Activated CD8-positive, alpha-beta T cell treated with anti-CD3 and anti-CD28 coated beads, Interleukin-2, amount 10 ng/mL, durations not matched to agents 7 days and 5 days (primary cell): ENCODE measurements at regions not wholly inside any gene's neighbourhood (a gene's known extent, or its start where the extent isn't known, plus 50 kb on each side); places are given as distances from the start of the nearest gene placed in this dataset.

Experiments used
- ATAC-seq: fragments of 150-1000 bp; cut with Tn5 transposase; one replicate; pipeline ENCODE4 v1.10.0; 2021; ENCODE audit warnings: moderate library complexity
- CTCF ChIA-PET: fragments of 350-600 bp; sonication (Branson Sonifier 250); formaldehyde crosslinking; loops from one replicate; lab custom pipeline; 2021; ENCODE audit warnings: antibody characterized with exemption; lab: Charles Lee
- POLR2A ChIA-PET: fragments of 350-600 bp; sonication (Branson Sonifier 250); formaldehyde crosslinking; loops from one replicate; lab custom pipeline; 2021; ENCODE audit warnings: antibody characterized with exemption; lab: Charles Lee
- DNase-seq: peaks from one replicate; pipeline ENCODE4 v3.0.0-alpha.2; 2020
- H3K27ac Mint-ChIP-seq: one replicate; pipeline ENCODE4 v1.8.0; 2021; ENCODE audit warnings: mild to moderate bottlenecking, mixed read lengths
- H3K27me3 Mint-ChIP-seq: one replicate; pipeline ENCODE4 v1.8.0; 2021; ENCODE audit warnings: low read depth, mixed read lengths
- H3K36me3 Mint-ChIP-seq: one replicate; pipeline ENCODE4 v1.8.0; 2021; ENCODE audit warnings: low read depth, mixed read lengths
- H3K4me1 Mint-ChIP-seq: one replicate; pipeline ENCODE4 v1.8.0; 2021; ENCODE audit warnings: low read depth, mixed read lengths
- H3K4me3 Mint-ChIP-seq: one replicate; pipeline ENCODE4 v1.8.0; 2021; ENCODE audit warnings: mild to moderate bottlenecking, mixed read lengths
- H3K9me3 Mint-ChIP-seq: one replicate; pipeline ENCODE4 v1.8.0; 2022; ENCODE audit warnings: mixed read lengths; ENCODE audit not compliant: insufficient read depth

DNA sequence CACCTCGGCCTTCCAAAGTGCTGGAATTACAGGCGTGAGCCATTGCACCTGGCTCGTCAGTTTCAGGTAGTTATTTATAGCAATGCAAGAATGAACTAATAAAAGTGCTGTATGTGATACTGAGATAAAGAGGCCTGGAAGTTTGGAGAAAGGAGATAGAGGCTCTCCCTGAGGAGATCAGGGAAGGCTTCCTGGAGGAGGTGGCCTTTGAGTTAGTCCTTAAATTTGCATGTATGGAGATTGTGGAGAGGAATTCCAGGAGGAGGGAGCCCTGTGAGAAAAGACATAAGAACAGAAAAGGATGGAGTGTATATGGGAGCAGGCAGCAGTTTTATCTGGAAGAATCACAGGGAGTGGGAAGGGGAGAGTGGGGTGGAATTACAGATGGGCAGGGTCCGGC is 276.6 kb upstream of the EEF2KMT start:
- ATAC-seq: no peak
- Mint-ChIP-seq H3K4me3 (no peak overlapping the region), H3K27ac (no peak overlapping the region), H3K4me1 (no peaks in the 10 kb centered on the region), H3K27me3 (no peaks in the 10 kb centered on the region), H3K9me3 (no peaks in the 10 kb centered on the region), H3K36me3 (no peaks in the 10 kb centered on the region)
- POLR2A ChIA-PET: no interaction called here
- no peak for DNase-seq
- CTCF ChIA-PET: no interaction called here

DNA sequence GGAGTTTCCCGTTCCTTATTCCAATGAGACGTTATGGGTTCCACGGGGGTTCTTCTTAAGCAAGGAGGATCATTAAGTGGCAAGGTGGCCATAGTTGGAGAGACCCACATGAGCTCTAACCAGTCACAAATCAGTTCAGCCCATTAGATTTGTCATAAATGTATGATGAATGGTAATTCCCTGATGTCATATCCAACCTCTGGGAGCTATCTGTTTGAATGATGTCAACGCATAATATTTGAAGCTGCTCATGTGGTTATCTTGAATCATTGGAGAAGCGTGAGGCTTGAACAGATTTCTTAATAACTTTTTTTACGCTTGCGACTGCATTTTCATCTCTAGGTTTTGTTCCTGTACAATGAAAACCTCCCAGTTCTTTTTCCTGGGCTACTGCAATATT is 270.4 kb upstream of the EEF2KMT start:
- ATAC-seq: no peak
- no peak overlapping the region for H3K27ac Mint-ChIP-seq
- no peaks in the 10 kb centered on the region for H3K27me3 Mint-ChIP-seq
- no peak for DNase-seq
- no peaks in the 10 kb centered on the region for H3K9me3 Mint-ChIP-seq
- POLR2A ChIA-PET: no interaction called here
- CTCF ChIA-PET: no interaction called here
- H3K4me3 Mint-ChIP-seq: no peak overlapping the region
- no peaks in the 10 kb centered on the region for H3K36me3 Mint-ChIP-seq
- no peaks in the 10 kb centered on the region for H3K4me1 Mint-ChIP-seq

DNA sequence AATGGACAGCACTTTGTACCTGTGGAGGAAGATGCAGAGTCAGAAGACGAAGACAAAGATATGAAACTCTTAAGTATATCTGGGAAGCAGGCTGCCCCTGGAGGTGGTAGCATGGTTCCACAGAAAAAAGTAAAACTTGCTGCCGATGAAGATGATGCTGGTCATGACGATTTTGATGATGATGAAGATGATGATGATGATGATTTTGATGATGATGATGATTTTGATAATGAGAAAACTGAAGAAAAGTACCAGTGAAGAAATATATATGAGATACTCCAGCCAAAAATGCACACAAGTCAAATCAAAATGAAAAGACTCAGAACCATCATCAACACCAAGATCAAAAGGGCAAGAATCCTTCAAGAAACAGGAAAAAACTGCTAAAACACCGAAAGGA is 268.5 kb upstream of the EEF2KMT start:
- H3K27ac Mint-ChIP-seq: no peak overlapping the region
- ChIA-PET POLR2A (no interaction called here), CTCF (no interaction called here)
- H3K27me3 Mint-ChIP-seq: no peaks in the 10 kb centered on the region
- no peaks in the 10 kb centered on the region for H3K4me1 Mint-ChIP-seq
- H3K36me3 Mint-ChIP-seq: no peaks in the 10 kb centered on the region
- H3K4me3 Mint-ChIP-seq: no peak overlapping the region
- no peaks in the 10 kb centered on the region for H3K9me3 Mint-ChIP-seq
- no peak for DNase-seq
- ATAC-seq: no peak

DNA sequence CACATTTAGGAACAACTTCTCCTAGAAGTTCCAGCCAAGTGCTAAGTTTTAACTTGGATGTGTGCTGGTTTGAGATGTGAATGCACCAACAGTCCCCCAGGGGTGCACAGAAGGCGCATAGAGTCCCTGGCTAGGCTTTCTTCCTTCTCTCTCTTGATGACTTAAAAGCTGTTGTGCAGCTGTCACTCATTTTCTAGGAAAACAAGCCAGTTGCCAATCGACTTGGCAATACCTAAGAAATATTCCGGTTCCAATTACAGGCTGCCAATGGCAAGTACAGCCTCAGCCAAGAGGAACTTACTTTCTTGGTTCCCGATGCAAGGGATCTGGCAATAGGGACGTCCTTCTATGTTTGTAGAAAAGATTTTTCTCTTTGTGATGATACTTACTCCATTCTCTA is 266.6 kb upstream of the EEF2KMT start:
- ChIA-PET POLR2A (no interaction called here), CTCF (no interaction called here)
- no peaks in the 10 kb centered on the region for H3K9me3 Mint-ChIP-seq
- H3K27ac Mint-ChIP-seq: no peak overlapping the region
- H3K36me3 Mint-ChIP-seq: no peaks in the 10 kb centered on the region
- no peaks in the 10 kb centered on the region for H3K27me3 Mint-ChIP-seq
- no peak for DNase-seq
- H3K4me1 Mint-ChIP-seq: no peaks in the 10 kb centered on the region
- no peak for ATAC-seq
- H3K4me3 Mint-ChIP-seq: no peak overlapping the region

DNA sequence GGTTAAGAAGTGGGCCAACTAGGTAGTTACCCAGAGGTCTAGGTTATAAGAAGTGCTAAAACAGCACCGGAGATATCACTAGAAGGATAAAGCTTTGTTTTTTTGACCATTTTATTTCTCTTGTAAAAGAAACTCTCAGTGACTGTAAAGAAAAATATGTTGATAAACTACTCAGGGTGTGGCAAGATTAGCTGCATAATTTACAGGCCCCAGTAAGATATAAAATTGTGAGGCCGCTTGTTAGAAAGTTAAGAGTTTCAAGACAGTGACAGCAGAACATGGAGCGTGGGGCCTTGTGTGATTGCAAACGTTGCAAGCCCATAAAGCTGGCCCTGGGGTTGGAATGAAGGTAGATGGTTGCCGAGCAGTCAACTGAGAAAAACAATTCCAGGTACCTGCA is 263.7 kb upstream of the EEF2KMT start:
- Mint-ChIP-seq H3K27ac (no peak overlapping the region), H3K36me3 (no peaks in the 10 kb centered on the region), H3K27me3 (no peaks in the 10 kb centered on the region), H3K9me3 (no peaks in the 10 kb centered on the region), H3K4me3 (no peak overlapping the region), H3K4me1 (no peaks in the 10 kb centered on the region)
- POLR2A ChIA-PET: no interaction called here
- CTCF ChIA-PET: no interaction called here
- DNase-seq (no peak), ATAC-seq (no peak)

DNA sequence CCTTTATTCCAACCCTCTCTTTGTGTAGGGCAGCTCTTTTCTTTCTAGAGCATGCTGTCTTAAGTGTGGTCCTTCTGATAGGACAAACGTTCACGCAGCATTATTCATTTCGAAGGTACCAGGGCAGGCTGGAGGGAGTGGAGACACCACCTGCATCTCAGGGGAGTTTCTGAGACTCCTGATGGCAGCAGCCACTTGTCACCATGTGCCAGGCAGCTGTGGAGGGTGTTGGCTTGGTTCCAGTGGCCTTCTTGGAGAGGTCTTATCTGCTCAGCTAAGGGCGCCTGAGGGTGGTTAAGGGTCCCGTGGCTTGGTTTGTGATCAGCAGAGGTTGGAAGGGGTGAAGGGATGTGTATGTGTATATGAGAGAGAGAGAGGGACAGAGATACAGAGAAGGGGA is 257.1 kb upstream of the EEF2KMT start:
- no peaks in the 10 kb centered on the region for H3K27me3 Mint-ChIP-seq
- ATAC-seq: no peak

DNA sequence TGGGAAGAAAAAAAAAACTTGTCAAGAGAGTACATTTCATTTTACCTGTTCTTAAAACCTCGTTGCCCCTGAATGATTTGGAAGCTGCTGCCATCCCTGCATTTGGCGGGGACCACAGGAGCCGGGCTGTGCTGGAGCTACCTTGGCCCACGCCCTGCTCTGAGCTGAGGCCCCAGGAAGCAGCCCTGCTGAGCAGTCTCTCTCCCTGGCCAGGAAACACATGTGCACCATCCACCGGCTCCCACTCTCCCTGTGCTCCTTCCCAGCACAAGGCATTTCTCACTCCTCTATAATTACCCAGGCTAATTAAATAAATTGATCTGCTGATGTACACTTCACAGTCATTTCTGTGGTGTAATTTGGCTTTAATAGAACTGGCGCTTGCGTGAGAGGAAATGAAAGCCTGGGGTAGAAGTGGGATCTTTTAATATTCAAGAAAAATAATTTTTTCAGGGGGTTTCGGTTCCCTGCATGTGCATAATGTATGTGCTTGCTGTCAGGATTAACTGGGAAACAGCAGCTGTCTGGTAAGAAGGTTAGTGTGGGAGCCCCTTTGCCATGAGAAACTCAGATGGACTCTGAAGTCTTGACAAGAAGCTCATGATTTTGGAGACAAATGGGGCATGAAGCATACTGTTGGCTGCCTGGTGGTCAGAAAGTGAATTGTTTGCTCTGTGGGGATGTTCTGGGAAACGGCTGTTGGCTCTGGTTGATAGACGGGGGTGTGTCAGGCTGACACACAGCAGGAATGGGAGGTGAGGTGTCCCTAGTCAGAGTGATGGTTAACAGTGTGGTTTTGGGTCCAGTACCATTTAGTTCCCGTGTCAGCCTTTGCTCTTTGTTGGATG is 252.3 kb upstream of the EEF2KMT start:
- H3K36me3 Mint-ChIP-seq: no peaks in the 10 kb centered on the region
- ATAC-seq (no peak), DNase-seq (no peak)
- H3K4me3 Mint-ChIP-seq: no peak overlapping the region
- ChIA-PET POLR2A (interaction anchor here (0.6 kb wide), 1 partner anchor 655 kb away, joined by 3 read pairs; no protein-coding TSS in a partner anchor), CTCF (no interaction called here)
- no peaks in the 10 kb centered on the region for H3K9me3 Mint-ChIP-seq
- H3K27me3 Mint-ChIP-seq: no peaks in the 10 kb centered on the region
- H3K27ac Mint-ChIP-seq: no peak overlapping the region
- no peaks in the 10 kb centered on the region for H3K4me1 Mint-ChIP-seq

More for the DNA sequence above, 257.1 kb upstream of the EEF2KMT start:
- Mint-ChIP-seq H3K4me3 (no peak overlapping the region), H3K9me3 (no peaks in the 10 kb centered on the region), H3K36me3 (no peaks in the 10 kb centered on the region), H3K27ac (no peak overlapping the region), H3K4me1 (no peaks in the 10 kb centered on the region)
- no peak for DNase-seq
- ChIA-PET POLR2A (no interaction called here), CTCF (no interaction called here)

DNA sequence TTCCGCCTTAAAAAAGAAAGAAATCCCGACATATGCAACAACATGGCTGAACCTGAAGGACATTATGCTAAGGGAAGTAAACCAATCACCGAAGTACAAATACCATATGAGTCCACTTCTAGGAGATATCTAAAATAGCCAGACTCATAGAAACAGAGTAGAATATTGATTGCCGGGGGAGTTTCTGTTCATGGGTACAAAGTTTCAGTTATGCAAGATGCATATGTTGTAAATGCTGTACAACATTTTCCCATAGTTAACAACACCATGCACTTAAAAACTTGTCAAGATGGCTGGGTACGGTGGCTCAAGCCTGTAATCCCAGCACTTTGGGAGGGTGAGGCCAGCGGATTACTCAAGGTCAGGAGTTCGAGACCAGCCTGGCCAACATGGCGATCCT is 251.5 kb upstream of the EEF2KMT start:
- Mint-ChIP-seq H3K9me3 (no peaks in the 10 kb centered on the region), H3K4me3 (no peak overlapping the region), H3K27ac (no peak overlapping the region), H3K36me3 (no peaks in the 10 kb centered on the region), H3K27me3 (no peaks in the 10 kb centered on the region), H3K4me1 (no peaks in the 10 kb centered on the region)
- ATAC-seq (no peak), DNase-seq (no peak)
- POLR2A ChIA-PET: no interaction called here
- CTCF ChIA-PET: no interaction called here

DNA sequence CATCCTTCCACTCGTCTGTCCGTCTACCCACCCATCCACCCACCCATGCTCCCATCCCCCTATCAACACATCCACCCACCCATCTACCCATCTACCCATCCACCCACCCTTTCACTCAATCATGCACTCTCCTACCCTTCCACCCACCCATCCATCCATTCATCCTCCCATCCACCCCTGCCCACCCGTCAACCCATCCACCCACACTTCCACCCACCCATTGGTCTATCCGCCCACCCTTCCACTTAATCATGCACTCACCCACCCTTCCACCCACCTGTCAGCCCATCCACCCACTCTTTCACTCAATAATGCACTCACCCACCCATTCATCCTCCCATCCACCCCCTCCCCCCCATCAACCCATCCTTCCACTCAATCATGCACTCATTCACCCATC is 250.0 kb upstream of the EEF2KMT start:
- H3K27ac Mint-ChIP-seq: no peak overlapping the region
- DNase-seq: no peak
- ATAC-seq: no peak
- CTCF ChIA-PET: no interaction called here
- POLR2A ChIA-PET: no interaction called here
- no peaks in the 10 kb centered on the region for H3K27me3 Mint-ChIP-seq
- no peaks in the 10 kb centered on the region for H3K4me1 Mint-ChIP-seq
- no peaks in the 10 kb centered on the region for H3K9me3 Mint-ChIP-seq
- no peaks in the 10 kb centered on the region for H3K36me3 Mint-ChIP-seq
- no peak overlapping the region for H3K4me3 Mint-ChIP-seq

DNA sequence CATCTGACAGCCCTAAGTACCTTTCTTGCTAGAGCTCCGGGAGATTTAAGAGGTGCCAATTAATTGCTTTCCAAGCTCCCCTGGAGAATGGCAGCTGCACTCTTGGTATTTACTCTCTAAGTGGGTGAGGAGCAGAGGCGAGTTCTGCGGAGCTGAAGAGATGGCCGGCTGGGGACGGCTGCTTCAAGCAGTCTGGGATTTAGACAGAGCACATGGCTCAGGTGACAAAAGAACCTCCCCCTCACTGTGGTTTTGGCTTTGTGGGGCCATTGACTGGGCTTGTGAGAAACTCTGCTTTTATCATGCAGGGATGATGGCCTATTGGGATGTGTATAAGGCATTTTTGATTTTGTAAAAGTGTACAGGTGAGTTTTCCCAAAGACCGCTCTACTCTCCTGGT is 239.3 kb upstream of the EEF2KMT start:
- no peak for DNase-seq
- H3K4me1 Mint-ChIP-seq: no peaks in the 10 kb centered on the region
- no peak overlapping the region for H3K4me3 Mint-ChIP-seq
- no peaks in the 10 kb centered on the region for H3K36me3 Mint-ChIP-seq
- CTCF ChIA-PET: no interaction called here
- no peaks in the 10 kb centered on the region for H3K27me3 Mint-ChIP-seq
- ATAC-seq: no peak
- H3K27ac Mint-ChIP-seq: no peak overlapping the region
- H3K9me3 Mint-ChIP-seq: no peaks in the 10 kb centered on the region
- POLR2A ChIA-PET: no interaction called here

DNA sequence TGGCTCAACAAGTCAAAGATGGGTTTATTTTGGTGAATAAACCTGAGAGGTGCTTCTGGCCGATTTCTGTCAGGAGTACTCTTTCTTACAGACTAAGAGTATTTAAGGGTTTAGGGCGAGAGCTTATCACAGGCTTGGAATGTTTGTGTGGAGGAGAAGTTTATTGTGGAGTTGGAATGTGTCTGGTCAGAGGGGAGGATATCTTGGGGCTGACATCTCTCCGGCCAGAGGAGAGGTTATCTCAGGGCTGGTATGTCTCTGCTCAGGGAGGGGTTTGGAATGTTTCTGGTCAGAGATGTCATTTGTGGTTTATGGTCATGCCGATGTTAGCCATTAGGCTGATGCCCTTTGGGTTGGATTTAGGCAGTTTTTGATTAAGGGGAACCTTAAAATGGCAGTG is 236.4 kb upstream of the EEF2KMT start:
- no peaks in the 10 kb centered on the region for H3K36me3 Mint-ChIP-seq
- no peak overlapping the region for H3K4me3 Mint-ChIP-seq
- no peak overlapping the region for H3K27ac Mint-ChIP-seq
- H3K9me3 Mint-ChIP-seq: no peaks in the 10 kb centered on the region
- H3K27me3 Mint-ChIP-seq: no peaks in the 10 kb centered on the region
- no peaks in the 10 kb centered on the region for H3K4me1 Mint-ChIP-seq
- CTCF ChIA-PET: no interaction called here
- POLR2A ChIA-PET: no interaction called here
- ATAC-seq (no peak), DNase-seq (no peak)

DNA sequence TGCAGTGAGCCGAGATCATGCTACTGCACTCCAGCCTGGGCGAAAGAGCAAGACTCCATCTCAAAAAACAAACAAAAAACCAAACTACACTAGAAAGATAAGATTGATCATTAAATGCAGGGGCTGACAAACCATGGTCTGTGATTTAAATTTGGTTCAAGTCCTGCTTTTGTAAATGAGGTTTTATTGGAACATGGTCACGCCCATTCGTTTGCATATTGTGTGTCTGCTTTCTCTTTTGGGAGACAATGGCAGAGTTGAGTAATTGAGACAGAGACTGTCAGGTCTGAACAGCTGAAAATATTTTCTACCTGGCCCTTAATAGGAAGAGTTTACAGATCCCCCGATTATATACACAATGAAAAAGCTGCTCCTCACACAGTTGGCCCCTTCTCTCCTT is 235.5 kb upstream of the EEF2KMT start:
- POLR2A ChIA-PET: no interaction called here

DNA sequence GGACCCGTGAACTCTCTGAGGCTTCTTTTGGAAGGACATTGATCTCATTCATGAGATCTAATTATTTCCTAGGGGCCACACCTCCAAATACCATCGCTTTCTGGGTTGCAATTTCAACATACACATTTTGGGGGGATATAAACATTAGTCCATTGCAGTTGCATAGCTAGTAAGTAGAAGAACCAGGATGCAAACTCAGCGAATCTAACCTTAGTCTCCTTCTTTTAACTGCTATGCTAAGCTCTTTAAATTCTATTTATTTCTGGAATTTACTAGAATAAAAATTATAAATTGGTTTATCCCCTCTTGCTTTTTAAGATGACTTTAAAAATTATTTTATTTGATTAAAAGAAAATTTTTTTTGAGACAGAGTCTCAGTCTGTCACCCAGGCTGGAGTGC is 232.5 kb upstream of the EEF2KMT start:
- ChIA-PET POLR2A (no interaction called here), CTCF (no interaction called here)
- H3K27me3 Mint-ChIP-seq: no peaks in the 10 kb centered on the region
- H3K27ac Mint-ChIP-seq: no peak overlapping the region
- ATAC-seq (no peak), DNase-seq (no peak)
- H3K36me3 Mint-ChIP-seq: no peaks in the 10 kb centered on the region
- no peaks in the 10 kb centered on the region for H3K9me3 Mint-ChIP-seq
- H3K4me1 Mint-ChIP-seq: no peaks in the 10 kb centered on the region
- H3K4me3 Mint-ChIP-seq: no peak overlapping the region

More for the DNA sequence above, 235.5 kb upstream of the EEF2KMT start:
- no peaks in the 10 kb centered on the region for H3K4me1 Mint-ChIP-seq
- no peak for ATAC-seq
- H3K27me3 Mint-ChIP-seq: no peaks in the 10 kb centered on the region
- no peak overlapping the region for H3K4me3 Mint-ChIP-seq
- CTCF ChIA-PET: no interaction called here
- DNase-seq: no peak
- no peak overlapping the region for H3K27ac Mint-ChIP-seq
- H3K9me3 Mint-ChIP-seq: no peaks in the 10 kb centered on the region
- H3K36me3 Mint-ChIP-seq: no peaks in the 10 kb centered on the region
